Chondrocyte (in vitro differentiated cells): ENCODE measurements at regions not wholly inside any gene's neighbourhood (a gene's known extent, or its start where the extent isn't known, plus 50 kb on each side); places are given as distances from the start of the nearest gene placed in this dataset.

Experiments used
- DNase-seq: peaks from one replicate; pipeline ENCODE4 v3.0.0; 2021; ENCODE audit warnings: mixed read lengths, low spot score
- H3K27ac Mint-ChIP-seq: one replicate; pipeline ENCODE4 v1.8.0; 2021; ENCODE audit warnings: mild to moderate bottlenecking, moderate library complexity, mixed read lengths; ENCODE audit not compliant: unreplicated experiment
- H3K27me3 Mint-ChIP-seq: 2 replicates; pipeline ENCODE4 v1.8.0; 2021; ENCODE audit warnings: low read depth, mixed read lengths
- H3K36me3 Mint-ChIP-seq: 2 replicates; pipeline ENCODE4 v1.8.0; 2021; ENCODE audit warnings: low read depth, mixed read lengths
- H3K4me1 Mint-ChIP-seq: 2 replicates; pipeline ENCODE4 v1.8.0; 2021; ENCODE audit warnings: low read depth, mild to moderate bottlenecking, mixed read lengths
- H3K4me3 Mint-ChIP-seq: one replicate; pipeline ENCODE4 v1.8.0; 2021; ENCODE audit warnings: mild to moderate bottlenecking, moderate library complexity, mixed read lengths; ENCODE audit not compliant: unreplicated experiment
- H3K9me3 Mint-ChIP-seq: 2 replicates; pipeline ENCODE4 v1.8.0; 2021; ENCODE audit warnings: low read depth, mixed read lengths
- CTCF ChIP-seq: fragments of 200-600 bp; sonication (generic); IDR thresholded peaks from 2 replicates; pipeline ENCODE4 v1.5.0; 2021; ENCODE audit warnings: antibody characterized with exemption, mild to moderate bottlenecking, moderate library complexity

DNA sequence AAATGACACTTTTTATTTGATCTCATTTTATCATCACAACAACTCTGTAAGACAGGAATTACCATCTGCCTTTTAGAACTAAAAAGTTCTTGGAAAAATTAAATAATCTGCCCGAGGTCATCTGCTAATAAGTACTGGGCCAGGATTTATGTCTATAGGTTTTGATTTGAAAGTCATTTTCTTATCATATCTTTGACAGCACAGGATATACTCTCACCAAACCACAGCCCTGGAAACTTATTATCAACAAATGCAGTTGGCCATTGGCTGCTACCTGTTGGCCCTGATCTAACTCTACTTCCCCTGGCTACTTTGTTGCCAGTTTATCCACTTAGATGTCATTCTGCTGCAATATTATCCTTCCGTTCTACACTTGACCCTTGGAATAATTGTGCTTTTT is 354.6 kb downstream of the RAD51AP2 start:
- no peaks in the 10 kb centered on the region for H3K36me3 Mint-ChIP-seq
- no peak for DNase-seq
- no peak overlapping the region for H3K4me3 Mint-ChIP-seq
- no peaks in the 10 kb centered on the region for H3K4me1 Mint-ChIP-seq
- no peaks in the 10 kb centered on the region for H3K9me3 Mint-ChIP-seq
- H3K27me3 Mint-ChIP-seq: no peaks in the 10 kb centered on the region
- TF ChIP-seq CTCF: no peak
- no peak overlapping the region for H3K27ac Mint-ChIP-seq

DNA sequence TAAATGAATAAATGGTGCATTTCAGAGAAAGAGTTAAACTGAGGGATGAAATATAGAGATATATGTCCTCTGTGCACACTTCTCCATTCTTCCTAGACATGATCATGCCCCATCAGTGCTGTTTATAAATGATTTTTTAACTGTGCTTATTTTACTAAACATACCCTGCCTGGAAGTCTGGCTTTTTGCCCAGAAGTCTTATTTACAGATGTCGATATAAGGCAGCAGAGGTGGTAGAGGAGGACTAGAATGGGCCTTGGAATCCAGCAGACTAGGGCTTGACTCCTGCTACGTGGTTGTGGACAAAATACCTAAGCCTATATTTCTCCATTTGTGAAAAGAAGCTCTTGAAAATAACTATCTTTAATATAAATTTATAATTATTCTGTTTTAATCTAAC is 355.5 kb downstream of the RAD51AP2 start:
- DNase-seq: no peak
- Mint-ChIP-seq H3K36me3 (no peaks in the 10 kb centered on the region), H3K27me3 (peaks cover under 1% of the 10 kb centered on the region), H3K9me3 (no peaks in the 10 kb centered on the region), H3K4me3 (no peak overlapping the region), H3K27ac (no peak overlapping the region), H3K4me1 (no peaks in the 10 kb centered on the region)
- no peak for TF ChIP-seq CTCF

DNA sequence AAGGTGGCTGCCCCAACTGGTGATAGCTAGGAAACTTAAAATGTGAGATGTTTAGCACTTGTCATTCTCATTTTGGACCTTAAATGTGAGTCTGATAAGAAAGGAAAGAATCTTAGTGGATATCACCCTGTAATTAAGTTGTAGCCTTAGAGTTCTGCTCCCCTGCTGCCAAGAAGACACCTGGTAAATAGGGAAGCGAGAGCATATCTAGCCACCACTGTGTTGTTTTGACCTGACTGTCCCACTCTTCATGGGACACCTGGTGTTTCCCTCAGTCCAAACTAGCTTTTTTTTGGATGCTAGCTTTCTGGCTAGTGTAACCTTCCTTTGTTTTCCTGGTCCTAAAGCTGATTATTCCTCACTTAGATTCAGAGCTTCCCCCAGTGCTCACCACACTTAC is 357.6 kb downstream of the RAD51AP2 start:
- Mint-ChIP-seq H3K4me1 (no peaks in the 10 kb centered on the region), H3K27ac (no peak overlapping the region), H3K36me3 (no peaks in the 10 kb centered on the region), H3K27me3 (peaks cover 3% of the 10 kb centered on the region), H3K9me3 (no peaks in the 10 kb centered on the region), H3K4me3 (no peak overlapping the region)
- no peak for DNase-seq
- no peak for TF ChIP-seq CTCF

DNA sequence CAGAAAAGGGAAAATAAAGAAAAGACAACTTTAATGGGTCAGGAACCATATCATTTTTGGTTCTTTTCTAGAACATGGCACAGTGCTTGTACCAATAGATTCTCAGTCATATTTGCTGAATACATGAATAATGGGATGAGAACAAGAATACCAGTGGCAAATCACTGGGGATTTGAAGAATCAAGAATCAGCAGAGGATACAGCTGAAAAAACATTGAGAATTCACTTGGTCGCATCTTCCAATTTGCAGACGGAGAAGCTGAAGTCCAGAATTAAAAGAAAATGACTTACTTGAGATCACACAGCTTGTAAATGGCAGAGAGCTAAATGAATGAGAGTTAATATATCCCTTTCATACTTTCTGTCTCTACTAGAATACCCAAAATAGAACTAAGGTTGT is 362.2 kb downstream of the RAD51AP2 start:
- peaks cover 3% of the 10 kb centered on the region for H3K27me3 Mint-ChIP-seq
- DNase-seq: no peak
- H3K9me3 Mint-ChIP-seq: no peaks in the 10 kb centered on the region
- H3K4me3 Mint-ChIP-seq: no peak overlapping the region
- TF ChIP-seq CTCF: no peak
- no peaks in the 10 kb centered on the region for H3K4me1 Mint-ChIP-seq
- H3K36me3 Mint-ChIP-seq: no peaks in the 10 kb centered on the region
- no peak overlapping the region for H3K27ac Mint-ChIP-seq

DNA sequence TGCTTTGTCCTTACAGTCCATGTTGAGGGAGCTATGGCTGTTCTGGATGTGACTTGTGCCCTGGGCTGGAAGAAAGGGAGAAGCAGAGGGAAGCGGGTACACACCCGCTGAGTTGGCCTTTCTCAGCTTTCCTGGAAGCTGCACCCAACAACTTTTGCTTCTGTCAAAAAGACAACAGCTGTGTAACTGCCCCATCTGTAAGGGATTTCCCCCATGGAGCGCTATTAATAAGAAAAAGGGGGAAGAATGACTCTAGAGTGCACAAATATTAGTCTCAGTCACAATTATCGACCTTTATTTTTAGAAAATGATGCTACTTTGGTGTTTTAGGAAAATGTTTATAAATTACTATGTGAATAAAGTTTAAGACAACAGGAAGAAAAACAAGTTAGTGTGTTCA is 368.3 kb downstream of the RAD51AP2 start:
- Mint-ChIP-seq H3K9me3 (no peaks in the 10 kb centered on the region), H3K4me1 (no peaks in the 10 kb centered on the region), H3K27ac (no peak overlapping the region), H3K27me3 (peaks cover 11% of the 10 kb centered on the region), H3K36me3 (no peaks in the 10 kb centered on the region), H3K4me3 (no peak overlapping the region)
- TF ChIP-seq CTCF: no peak
- DNase-seq: no peak
